DMS 273 (cell line): ENCODE measurements at regions not wholly inside any gene's neighbourhood (a gene's known extent, or its start where the extent isn't known, plus 50 kb on each side); places are given as distances from the start of the nearest gene placed in this dataset.
"Not testable (repeated sequence)": the region's sequence is repeated elsewhere in the genome, so short reads cannot be mapped to it uniquely, and the experiment has no call there.

Experiments used
- DNase-seq: peaks from one replicate; lab custom pipeline; 2025; ENCODE audit not compliant: unreplicated experiment; lab: John Stamatoyannopoulos, UW

GRCh38 chr4:77305766-77306165 is 148.8 kb downstream of the CCNG2 start:
- DNase-seq = no peak

GRCh38 chr4:77306496-77306895 is 149.5 kb downstream of the CCNG2 start:
- DNase-seq = no peak

DNA sequence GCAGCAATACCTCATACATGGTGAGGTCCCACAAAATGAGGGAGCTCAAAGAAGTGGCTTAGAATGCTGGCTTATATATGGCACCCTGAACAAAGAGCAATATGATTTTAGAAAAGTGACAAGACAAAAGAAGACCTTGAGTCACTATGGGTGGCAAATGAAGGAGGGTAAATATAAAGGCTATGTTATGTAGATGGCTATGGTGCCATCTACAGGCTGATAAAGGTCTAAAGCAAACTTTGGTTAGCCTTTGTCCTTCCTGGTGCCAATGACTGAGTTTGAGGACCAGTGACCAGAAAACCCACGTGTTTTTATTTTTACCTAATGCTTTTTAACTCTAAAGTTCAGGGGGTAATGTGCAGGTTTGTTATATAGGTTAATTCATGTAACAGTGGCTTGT is 151.8 kb downstream of the CCNG2 start:
- peak; percentile 36 for DNase-seq

GRCh38 chr4:77309496-77309895 is 152.5 kb downstream of the CCNG2 start:
- no peak for DNase-seq

- no peak for DNase-seq
Measured at GRCh38 chr4:77310931-77311330, 153.9 kb downstream of the CCNG2 start.

DNA sequence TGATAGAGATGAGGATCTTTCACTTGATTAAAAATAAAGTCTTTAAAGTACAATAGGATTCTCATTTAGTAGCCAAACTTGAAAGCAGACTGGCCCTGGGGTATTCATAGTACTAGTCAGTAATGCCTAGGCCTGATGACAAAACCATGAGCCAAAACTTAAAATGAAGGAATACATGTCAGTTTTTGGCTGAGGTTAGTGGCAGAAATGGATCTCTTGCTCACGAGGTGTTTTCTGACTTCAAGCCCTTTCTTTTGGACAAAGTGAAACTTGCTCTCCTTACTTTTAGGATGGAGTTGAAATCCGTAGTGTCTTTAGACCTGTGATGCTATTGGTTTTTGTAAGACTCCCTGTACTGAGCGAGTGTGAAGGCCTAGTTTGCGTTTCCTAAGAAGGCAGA is 157.7 kb downstream of the CCNG2 start:
- DNase-seq = no peak

GRCh38 chr4:77327151-77327550 is 170.1 kb downstream of the CCNG2 start:
- DNase-seq = no peak

DNA sequence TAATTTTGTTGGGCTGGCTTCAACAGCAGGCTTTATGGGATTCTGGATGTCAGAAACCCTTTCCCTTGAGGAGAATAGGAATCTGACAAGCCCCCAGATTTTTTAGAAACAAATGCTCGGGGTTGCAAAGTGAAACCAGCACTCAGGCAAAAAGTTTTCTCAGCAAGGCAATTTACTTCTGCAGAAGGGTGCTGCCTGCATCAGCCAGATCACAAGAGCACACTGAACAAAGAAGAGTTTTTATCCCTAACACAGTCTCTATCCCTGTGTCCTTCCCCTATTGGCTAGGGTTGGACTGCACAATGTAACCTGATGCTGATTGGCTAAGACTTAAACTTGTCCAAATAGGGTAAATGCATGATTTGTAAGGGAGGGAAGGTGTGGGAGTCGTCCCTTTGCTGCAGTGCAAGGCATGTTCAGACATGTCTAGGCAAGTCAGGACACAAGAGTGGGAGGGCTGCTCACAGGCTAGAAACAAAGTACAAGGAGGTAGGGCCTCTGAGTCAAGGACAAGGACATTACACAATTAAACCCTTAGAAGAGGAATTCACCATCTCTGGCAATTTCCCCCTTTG is 175.8 kb downstream of the CCNG2 start:
- no peak for DNase-seq

DNA sequence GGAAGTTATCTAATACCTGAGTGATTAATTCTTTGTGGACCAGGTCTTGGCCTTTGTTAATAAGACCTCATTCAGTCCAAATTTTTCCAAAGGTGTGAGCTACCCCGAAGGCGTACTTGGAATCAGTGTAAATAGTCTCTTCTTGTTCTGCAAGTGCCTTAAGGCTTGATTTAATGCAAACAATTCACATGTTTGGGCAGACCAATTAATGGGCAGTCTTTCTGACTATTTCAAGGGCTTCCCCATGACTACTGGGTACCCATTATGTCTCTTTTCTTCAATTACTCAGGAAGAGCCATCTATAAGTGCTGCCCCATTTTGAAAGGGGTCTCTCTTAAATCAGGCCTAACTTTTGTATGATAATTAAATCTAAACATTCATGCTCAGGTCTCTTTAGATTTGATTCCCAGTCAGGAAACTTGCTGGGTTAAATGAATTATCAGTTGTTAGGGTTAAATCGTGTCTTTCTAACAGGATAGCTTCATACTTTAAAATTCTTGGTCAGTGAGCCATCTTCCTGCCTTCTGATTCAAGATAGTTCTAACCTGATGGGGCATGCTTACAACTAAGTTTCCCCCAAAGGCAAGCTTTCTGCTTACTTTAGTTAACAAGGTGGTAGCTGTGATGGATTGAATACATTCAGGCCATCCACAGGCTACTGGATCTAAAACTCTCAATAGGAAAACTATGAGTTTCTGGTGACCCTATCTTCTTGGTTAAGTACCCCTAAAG is 179.6 kb downstream of the CCNG2 start:
- no peak for DNase-seq

DNA sequence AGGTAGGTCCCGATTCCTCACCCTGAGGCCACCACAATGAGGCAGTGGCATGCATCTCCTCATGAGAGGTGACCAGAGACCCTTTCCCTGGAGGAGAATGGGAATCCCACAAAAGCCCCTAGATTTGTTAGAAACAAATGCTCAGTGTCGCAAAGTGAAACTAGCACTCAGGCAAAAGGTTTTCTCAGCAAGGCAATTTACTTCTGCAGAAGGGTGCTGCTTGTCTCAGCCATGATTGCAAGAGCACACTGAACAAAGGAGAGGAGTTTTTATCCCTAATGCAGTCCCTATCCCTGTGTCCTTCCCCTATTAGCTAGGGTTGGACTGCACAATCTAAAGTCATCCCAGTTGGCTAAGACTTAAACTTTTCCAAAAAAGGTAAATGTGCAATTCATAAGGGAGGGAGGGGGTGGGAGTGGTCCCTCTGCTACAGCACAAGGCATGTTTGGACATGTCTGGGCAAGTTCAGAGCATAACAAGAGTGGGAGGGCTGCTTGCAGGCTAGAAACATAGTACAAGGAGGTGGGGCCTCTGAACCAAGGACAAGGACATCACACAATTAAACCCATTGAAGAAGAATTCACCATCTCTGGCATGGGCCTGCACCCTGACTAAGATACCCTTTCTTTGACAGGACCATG is 185.3 kb downstream of the CCNG2 start:
- DNase-seq = no peak

DNA sequence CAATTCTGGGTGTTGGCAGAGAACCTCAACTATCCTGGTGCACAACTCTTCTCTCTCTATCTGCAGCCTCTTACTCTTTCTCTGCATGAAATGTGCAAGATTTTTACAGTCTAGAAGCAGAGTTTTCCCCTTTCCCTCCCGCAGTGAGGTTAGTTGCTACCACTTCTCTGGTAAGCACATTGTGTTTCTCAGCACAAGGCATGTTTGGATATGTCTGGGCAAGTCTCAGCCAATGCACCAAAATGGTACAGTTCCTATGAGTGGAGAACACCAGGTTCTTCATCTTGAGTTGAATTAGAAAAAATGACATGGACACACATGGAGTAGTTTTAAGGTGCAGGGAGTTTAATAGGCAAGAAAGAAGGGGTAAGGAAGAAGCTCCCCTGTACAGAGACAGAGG is 187.0 kb downstream of the CCNG2 start:
- DNase-seq = no peak

DNA sequence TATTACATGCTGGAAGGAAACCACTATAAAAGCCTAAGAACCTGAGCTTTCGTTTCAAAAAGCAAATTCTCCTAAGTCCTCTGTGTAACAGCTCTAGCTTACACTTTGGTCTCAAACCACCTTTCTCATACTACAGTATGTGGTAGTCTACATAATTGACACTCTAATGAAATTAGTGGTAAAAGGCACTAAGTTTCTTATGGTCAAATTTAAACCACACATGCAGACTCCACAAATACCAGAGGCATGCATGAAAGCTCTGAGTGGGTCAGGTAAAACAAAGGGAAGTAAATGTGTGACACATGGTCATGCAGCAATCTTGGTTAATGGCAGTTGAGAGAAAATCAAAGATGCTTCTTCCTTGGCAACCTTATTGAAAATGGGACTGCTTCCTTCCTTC is 187.8 kb downstream of the CCNG2 start:
- no peak for DNase-seq

GRCh38 chr4:77347351-77347966 is 190.5 kb downstream of the CCNG2 start:
- DNase-seq = no peak

DNA sequence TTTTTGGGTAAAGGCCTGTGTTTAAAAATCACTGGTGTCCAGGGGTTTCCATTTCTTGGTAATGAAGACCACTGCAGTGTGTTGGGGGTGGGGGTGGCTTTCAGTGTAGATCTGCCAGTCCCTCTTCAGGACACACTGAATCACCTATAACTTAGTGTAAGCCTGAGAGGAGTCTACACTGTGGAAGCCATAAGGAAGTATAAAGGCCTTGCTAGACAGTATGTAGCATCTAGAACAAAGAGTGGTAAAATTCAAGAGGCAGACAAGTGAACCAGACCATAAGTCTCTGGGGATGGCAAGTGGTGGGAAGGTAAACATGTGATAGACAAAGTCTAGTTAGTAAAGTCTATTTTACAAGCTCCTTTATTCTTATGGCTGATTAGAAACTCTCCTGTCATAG is 191.8 kb downstream of the CCNG2 start:
- DNase-seq = no peak

- no peak for DNase-seq
Measured at GRCh38 chr4:77349364-77349763, 192.4 kb downstream of the CCNG2 start.

DNA sequence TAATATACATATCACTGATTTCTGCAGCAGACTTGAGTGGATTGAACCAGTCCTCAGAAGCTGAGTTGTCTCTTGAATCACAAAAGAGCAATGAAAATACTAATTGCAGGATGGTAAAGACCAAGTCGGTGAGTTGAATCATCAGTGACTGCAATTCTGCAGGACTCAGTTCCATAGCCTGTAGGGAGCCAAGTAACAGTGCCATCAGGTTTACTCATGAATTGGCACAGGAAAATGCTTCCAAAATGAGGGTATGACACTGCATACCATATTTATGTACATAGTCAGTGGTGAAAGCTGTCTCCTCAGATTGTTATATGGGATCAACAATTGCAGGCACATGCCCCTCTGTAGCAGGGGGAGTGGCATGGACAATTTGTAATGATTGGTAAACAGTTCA is 192.8 kb downstream of the CCNG2 start:
- DNase-seq = no peak

- DNase-seq = no peak
Measured at GRCh38 chr4:77352192-77352591, 195.2 kb downstream of the CCNG2 start.

- not testable (repeated sequence) for DNase-seq
Measured at GRCh38 chr4:77353724-77354315, 196.8 kb downstream of the CCNG2 start.

- no peak for DNase-seq
Measured at GRCh38 chr4:77354550-77354949, 197.5 kb downstream of the CCNG2 start.

GRCh38 chr4:77355731-77356130 is 198.7 kb downstream of the CCNG2 start:
- no peak for DNase-seq

DNA sequence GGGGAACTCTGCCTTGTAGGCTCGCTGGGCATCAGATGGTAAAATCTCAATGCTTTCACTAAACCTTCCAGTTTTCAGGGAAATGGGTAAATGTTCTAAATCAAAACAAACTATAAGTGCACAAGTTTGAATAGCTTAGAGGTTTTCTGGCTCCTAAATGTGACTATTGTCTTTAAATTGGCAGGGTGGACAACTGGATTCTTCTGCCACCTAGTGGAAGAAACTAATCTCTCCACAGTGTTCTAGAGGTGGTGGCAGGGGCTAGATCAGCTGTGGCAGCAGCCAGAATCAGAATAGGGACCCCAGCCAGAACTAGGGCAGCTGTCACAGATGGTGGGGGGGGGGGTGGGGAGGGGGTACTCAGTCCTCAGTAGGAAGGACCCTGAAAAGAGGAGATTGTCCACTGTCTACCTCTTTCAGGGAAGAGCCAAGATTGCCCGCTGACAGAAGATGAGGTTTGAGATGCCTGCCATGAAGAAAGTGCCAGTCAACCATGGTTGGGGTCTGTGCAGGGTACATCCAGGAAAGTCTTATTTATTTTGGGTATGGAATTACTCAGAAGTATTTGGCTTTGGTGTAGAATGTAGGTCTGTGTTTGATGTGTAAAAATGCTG is 201.4 kb downstream of the CCNG2 start:
- DNase-seq = peak; percentile 36
